ENCODE measurements at regions not wholly inside any gene's neighbourhood (a gene's known extent, or its start where the extent isn't known, plus 50 kb on each side); places are given as distances from the start of the nearest gene placed in this dataset.

DNA sequence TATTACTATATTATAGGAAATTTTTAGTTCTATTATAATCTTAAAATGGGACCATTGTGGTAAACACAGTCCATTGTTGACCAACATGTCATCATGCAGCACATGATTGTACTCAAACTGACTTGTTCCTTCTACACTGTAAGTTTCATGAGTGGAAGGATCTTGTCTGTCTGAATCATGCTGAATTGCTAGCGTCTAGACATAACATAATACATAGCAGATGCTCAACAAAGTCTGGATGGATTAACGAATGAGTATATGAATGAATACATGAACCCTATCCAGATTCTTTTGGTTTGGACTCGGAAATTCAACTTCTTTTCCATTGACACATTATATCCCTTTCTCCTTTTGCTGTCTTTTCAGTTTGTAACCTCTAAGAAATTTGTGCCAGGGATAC lies 429.2 kb upstream of the SGCD start:
- TF ChIP-seq, protein P1, sequence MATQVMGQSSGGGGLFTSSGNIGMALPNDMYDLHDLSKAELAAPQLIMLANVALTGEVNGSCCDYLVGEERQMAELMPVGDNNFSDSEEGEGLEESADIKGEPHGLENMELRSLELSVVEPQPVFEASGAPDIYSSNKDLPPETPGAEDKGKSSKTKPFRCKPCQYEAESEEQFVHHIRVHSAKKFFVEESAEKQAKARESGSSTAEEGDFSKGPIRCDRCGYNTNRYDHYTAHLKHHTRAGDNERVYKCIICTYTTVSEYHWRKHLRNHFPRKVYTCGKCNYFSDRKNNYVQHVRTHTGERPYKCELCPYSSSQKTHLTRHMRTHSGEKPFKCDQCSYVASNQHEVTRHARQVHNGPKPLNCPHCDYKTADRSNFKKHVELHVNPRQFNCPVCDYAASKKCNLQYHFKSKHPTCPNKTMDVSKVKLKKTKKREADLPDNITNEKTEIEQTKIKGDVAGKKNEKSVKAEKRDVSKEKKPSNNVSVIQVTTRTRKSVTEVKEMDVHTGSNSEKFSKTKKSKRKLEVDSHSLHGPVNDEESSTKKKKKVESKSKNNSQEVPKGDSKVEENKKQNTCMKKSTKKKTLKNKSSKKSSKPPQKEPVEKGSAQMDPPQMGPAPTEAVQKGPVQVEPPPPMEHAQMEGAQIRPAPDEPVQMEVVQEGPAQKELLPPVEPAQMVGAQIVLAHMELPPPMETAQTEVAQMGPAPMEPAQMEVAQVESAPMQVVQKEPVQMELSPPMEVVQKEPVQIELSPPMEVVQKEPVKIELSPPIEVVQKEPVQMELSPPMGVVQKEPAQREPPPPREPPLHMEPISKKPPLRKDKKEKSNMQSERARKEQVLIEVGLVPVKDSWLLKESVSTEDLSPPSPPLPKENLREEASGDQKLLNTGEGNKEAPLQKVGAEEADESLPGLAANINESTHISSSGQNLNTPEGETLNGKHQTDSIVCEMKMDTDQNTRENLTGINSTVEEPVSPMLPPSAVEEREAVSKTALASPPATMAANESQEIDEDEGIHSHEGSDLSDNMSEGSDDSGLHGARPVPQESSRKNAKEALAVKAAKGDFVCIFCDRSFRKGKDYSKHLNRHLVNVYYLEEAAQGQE (IDR thresholded peaks at IDR 0.05; ENCODE audit: insufficient read depth in 1 of 2, low read depth in 2 of 2, low read length in 2 of 2) = no peak
- TF ChIP-seq TAF1 (IDR thresholded peaks at IDR 0.05; ENCODE audit: borderline replicate concordance, insufficient read depth, low read length) = no peak
